ES-I3 (cell line): ENCODE measurements at regions not wholly inside any gene's neighbourhood (a gene's known extent, or its start where the extent isn't known, plus 50 kb on each side); places are given as distances from the start of the nearest gene placed in this dataset.

Source experiments
- H3K36me3 ChIP-seq: 2 replicates; pipeline ENCODE4 v1.6.1; 2013; ENCODE audit warnings: mild to moderate bottlenecking, low read length, control low read depth, moderate library complexity; ENCODE audit not compliant: insufficient read depth
- H3K4me1 ChIP-seq: 2 replicates; pipeline ENCODE4 v1.6.1; 2013; ENCODE audit warnings: mild to moderate bottlenecking, control low read depth, low read length; ENCODE audit not compliant: insufficient read depth
- H3K9ac ChIP-seq: 2 replicates; pipeline ENCODE4 v1.6.1; 2013; ENCODE audit warnings: low read depth, mild to moderate bottlenecking, low read length, moderate library complexity
- H3K9me3 ChIP-seq: 2 replicates; pipeline ENCODE4 v1.6.1; 2013; ENCODE audit warnings: mild to moderate bottlenecking, low read length, moderate library complexity; ENCODE audit not compliant: control insufficient read depth, insufficient read depth

DNA sequence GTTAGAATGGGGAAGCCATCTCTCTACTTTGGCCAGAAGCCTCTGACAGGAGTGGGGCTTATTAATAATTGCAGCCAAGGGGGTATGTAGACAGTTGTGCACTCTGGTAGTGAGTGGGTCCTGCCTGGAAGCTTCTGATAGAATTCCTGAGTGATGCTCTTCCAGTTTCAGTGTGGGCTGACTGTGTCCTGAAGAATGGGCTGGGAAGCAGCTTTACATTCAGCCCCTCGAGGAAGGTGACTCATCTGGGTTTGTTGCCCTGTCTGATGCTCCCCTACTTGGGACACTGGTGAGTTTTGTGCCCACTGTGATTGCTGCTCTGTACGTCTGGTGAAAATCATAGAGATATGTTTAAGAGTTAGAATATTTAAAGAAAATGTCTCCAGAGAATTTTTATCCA, 444.7 kb upstream of the RBMS3 start:
- Histone ChIP-seq H3K4me1 (no peaks in the 10 kb centered on the region), H3K36me3 (no peaks in the 10 kb centered on the region), H3K9me3 (no peaks in the 10 kb centered on the region), H3K9ac (no peak overlapping the region)

DNA sequence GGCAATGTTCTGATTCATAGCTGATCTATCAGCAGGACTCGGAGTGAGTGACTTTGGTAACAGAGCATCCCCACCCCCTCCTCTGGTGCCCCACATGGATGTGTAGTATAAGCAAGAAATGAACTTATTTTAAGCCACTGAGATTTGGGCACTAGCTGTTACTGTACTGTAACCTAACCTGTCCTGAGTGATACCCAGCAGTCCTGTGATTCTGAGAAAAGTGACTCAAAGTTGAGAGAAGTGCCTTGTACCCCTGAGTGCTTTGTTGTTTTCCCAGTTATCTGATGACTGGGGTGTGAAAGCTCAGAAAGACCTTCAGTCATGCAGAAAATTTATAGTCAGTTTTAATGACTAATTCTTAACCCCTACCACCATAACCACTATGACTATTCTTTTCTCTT, 439.9 kb upstream of the RBMS3 start:
- no peaks in the 10 kb centered on the region for H3K36me3 ChIP-seq

DNA sequence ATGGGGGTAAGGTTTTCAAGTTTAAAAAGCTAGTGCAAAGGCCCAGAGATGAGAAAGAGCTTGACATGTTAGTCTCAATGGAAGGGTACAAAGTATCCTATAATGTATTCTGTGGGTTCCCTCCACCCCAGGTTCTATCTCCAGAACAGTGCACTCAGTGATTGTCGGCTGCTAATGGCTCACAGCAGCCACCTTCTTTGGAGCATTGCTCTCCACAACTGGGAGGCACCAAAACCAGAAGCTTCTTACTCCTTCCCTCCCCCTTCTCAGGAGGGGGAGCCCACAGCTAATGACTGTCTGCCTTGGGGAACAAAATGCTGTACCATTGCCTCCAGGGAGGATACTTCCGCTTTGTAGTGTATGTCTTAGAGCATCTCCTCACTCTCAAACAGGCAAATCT, 439.4 kb upstream of the RBMS3 start:
- no peaks in the 10 kb centered on the region for H3K9me3 ChIP-seq
- no peaks in the 10 kb centered on the region for H3K36me3 ChIP-seq

More for the DNA sequence above, 439.9 kb upstream of the RBMS3 start:
- Histone ChIP-seq H3K9ac (no peak overlapping the region), H3K9me3 (no peaks in the 10 kb centered on the region), H3K4me1 (no peaks in the 10 kb centered on the region)

DNA sequence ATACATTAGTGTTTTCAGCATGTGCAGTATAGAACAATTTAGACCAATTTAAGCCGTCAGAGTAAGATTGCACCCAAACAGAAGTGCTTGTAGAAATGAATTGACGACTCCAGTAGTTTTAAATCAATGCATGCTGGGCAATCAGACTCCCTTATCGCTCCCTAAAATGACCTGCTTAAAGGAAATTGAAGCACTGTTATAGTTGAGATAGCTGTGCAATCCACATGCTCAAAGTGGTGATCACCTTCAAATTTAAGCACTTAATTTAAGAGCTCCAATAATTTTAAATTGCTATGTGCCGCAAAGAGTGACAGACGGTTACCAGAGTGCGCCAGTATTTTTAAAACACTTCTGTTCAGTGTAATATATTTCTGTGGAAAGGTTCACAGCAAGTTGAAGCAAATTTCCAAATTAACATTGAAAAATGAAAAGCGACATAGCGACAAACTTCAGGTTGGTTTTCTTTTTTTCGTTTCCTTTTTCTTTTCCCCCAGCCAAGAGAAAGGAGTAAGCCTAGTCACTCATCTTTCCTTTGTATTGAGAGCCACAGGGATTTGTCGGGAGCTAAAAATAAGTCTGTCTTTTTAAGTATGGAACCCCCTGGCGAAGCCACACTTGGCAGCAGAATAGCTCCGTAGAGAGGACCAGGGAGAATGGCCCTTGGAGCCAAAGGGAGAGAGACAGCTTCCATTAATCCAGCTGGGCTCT, 436.4 kb upstream of the RBMS3 start:
- no peak overlapping the region for H3K9ac ChIP-seq
- no peaks in the 10 kb centered on the region for H3K9me3 ChIP-seq

More for the DNA sequence above, 439.4 kb upstream of the RBMS3 start:
- no peak overlapping the region for H3K9ac ChIP-seq
- H3K4me1 ChIP-seq = no peaks in the 10 kb centered on the region

DNA sequence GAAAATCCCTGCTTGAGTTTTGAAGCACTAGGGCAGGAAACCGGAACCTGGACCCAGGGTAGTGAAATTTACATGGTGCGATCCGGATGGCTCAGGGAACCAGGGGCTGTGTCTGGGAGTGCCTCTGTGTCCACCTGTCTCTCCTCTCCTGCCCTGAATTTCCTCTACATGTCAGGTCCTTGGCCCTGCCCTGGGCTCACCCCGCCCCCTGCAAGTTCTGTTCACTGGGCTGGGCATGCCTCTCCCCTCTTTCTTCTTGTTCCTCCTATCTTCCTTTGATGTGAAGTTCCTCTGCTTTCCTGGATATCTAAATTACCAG, 435.9 kb upstream of the RBMS3 start:
- H3K4me1 ChIP-seq = no peaks in the 10 kb centered on the region
- H3K9ac ChIP-seq = no peak overlapping the region
- no peaks in the 10 kb centered on the region for H3K36me3 ChIP-seq

More for the DNA sequence above, 436.4 kb upstream of the RBMS3 start:
- no peaks in the 10 kb centered on the region for H3K4me1 ChIP-seq
- H3K36me3 ChIP-seq = no peaks in the 10 kb centered on the region

DNA sequence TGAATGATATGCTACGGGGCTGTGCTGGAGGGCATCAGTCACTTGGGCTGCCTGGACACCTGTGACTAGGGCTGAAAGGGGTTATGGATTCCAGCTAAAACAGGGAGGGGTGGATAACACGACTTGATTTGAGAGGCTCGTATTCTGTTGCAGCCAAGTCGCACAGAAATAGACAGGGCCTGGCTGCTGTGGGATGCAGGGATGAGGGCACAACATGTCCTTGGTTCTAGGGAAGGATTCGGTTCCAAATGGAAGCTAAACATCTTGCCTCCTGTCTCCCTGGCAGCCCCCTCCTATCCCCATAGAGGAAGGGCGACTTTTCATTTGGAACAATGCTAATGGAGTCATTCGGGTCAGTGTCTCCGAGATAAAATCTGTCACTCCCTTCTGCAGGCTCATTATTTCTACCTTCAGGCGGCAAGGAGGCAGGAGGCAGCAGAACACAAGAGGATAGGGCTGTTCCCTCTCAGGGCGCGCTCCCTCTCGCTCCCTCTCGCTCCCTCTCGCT, 433.8 kb upstream of the RBMS3 start:
- Histone ChIP-seq H3K4me1 (0 out of 2 replicates have a peak, but pooled peaks cover 3% of the 10 kb centered on the region), H3K9me3 (no peaks in the 10 kb centered on the region), H3K9ac (no peak overlapping the region; the same call in 1 of the 2 replicates), H3K36me3 (no peaks in the 10 kb centered on the region)

More for the DNA sequence above, 435.9 kb upstream of the RBMS3 start:
- no peaks in the 10 kb centered on the region for H3K9me3 ChIP-seq

DNA sequence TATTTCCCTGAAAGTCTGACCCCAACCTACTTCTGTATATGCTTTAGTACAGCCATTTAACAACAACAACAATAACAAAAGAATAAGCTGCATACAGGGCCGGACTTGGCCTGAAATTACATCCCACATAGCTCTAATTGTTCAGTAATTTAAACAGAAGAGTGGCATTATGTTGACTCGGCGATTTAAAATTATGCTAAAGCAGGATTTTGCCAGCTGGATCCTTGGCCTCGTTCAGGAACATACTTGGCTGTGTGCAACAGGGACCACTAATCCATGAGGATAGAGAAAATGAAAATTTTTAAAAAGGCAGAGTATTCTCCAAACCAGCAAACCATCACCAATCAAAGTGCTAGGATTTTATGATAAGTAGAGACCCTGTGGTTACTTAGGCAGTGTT, 433.1 kb upstream of the RBMS3 start:
- Histone ChIP-seq H3K36me3 (no peaks in the 10 kb centered on the region), H3K9ac (no peak overlapping the region), H3K9me3 (no peaks in the 10 kb centered on the region), H3K4me1 (0 out of 2 replicates have a peak, but pooled peaks cover 3% of the 10 kb centered on the region)

DNA sequence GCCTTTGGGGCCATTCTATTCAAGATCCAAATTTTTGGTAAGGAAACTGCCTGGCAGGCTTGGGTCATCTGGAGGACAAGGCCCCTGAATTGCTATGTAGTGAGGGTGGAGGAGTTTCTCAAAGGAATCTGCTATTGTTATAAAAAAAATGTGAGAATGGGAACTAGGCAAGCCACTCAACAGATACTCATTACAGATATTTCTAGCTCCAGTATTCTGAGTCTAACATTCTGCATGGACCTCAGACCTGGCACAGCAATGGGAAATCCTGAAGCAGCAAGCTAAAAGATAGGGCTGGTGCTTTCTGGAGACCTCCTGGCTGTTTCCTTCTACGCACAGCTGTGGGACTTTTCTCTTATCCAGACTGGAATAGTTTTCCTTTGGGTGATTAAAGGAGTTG, 430.7 kb upstream of the RBMS3 start:
- no peaks in the 10 kb centered on the region for H3K9me3 ChIP-seq
- H3K36me3 ChIP-seq = no peaks in the 10 kb centered on the region
- H3K4me1 ChIP-seq = 0 out of 2 replicates have a peak, but pooled peaks cover 3% of the 10 kb centered on the region
- no peak overlapping the region for H3K9ac ChIP-seq

DNA sequence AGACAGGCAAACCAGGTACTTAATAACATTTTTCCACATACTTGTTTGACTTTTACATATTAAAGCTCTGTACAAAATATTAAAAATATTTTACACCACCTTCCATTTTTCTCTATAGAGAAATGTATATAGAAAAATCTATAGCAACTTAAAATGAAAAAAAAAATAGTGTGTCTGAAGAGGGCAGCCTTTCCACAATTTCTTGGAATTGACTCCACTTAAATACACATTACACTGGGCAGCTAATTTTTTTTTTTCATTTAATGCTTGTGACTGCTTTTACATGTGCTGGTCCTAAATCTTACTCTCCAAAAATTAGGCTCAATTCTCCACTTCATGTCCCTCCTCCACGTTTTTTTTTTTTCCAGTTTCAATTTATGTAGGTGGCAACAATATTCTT, 427.0 kb upstream of the RBMS3 start:
- H3K36me3 ChIP-seq = no peaks in the 10 kb centered on the region
- H3K9ac ChIP-seq = no peak overlapping the region
- H3K9me3 ChIP-seq = no peaks in the 10 kb centered on the region
- H3K4me1 ChIP-seq = 0 out of 2 replicates have a peak, but pooled peaks cover 3% of the 10 kb centered on the region

DNA sequence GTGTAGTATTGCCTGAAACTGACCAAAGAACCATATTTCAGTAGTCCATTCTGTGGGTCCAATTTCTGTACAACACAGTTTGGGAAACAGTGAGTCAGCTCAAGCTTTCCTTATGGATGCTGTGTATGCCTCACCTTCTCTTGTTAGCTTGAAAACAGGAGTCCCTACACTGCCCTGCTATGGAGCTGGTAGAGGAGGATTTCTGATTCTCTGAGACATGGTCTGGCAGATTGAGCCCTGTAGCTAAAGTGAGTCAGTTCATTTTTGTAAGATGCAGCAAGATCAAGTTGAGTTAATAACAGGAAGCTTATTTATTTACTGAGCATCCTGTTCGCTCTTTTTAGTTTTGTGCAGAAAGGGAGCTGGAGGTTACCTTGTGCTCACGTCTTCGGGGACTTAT, 424.1 kb upstream of the RBMS3 start:
- Histone ChIP-seq H3K4me1 (peaks cover 3% of the 10 kb centered on the region; the same call in 1 of the 2 replicates), H3K36me3 (no peaks in the 10 kb centered on the region), H3K9ac (no peak overlapping the region), H3K9me3 (no peaks in the 10 kb centered on the region)

DNA sequence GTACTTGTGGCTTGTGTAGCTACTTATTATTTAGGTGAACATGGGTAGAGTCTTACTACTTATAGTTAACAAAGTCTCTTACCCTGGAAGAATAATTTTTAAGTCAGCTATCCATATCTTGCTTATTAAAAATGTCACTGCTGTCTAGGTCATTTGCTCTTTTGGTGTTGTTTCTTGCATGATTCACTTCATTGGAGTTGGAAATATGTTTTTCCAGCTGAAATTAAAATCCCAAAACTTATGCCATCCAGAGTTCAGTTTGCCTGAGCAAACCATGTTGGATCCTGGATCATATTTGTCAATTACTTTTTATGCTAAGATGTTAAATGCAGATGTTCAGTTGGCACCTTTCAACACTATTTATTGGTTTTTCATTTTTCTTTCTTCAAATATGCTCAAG, 421.0 kb upstream of the RBMS3 start:
- Histone ChIP-seq H3K9me3 (no peaks in the 10 kb centered on the region), H3K4me1 (peaks cover 5% of the 10 kb centered on the region; the same call in 1 of the 2 replicates), H3K36me3 (no peaks in the 10 kb centered on the region), H3K9ac (no peak overlapping the region)

DNA sequence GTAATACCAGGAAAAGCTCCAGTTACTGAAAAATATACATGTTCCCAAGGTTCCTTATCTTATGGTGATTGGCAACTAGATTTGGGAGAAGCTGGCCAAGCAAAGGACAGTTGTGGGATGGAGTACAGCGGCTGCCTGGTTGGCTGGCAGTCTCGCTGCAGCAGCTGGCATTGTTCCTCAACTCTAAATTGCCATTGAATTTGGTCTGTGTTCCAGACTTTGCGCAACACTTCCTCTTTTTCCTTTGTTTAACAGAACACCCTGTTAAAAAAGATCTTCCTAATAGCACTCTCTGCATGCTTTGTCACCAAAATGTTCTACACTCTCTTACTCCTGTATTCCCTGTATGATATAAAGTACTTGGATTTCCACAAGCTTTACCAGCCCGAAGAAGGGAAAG, 420.6 kb upstream of the RBMS3 start:
- H3K36me3 ChIP-seq = no peaks in the 10 kb centered on the region
- H3K4me1 ChIP-seq = peaks cover 5% of the 10 kb centered on the region; the same call in 1 of the 2 replicates
- H3K9ac ChIP-seq = no peak overlapping the region
- no peaks in the 10 kb centered on the region for H3K9me3 ChIP-seq

DNA sequence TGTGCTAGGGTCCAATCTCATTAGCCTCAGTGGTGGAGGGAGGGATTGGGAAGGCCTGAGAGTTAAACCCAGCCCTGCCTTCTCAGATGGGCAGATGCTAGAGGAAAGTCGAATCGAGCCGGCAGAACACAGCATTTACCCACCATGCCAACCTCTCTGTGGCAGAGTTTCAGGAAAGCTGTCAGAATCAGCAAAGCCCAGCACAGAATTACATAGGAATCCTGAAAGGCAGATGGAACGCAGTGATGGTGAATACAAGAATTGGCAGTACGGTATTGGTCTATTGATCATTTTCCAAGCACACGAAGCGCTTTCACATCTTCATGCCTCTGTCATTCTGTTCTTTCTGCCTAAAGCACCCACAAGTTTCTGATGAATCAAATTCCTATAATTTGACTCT, 417.7 kb upstream of the RBMS3 start:
- H3K36me3 ChIP-seq = no peaks in the 10 kb centered on the region
- no peaks in the 10 kb centered on the region for H3K9me3 ChIP-seq
- no peak overlapping the region for H3K9ac ChIP-seq
- peaks cover 5% of the 10 kb centered on the region; the same call in 1 of the 2 replicates for H3K4me1 ChIP-seq

DNA sequence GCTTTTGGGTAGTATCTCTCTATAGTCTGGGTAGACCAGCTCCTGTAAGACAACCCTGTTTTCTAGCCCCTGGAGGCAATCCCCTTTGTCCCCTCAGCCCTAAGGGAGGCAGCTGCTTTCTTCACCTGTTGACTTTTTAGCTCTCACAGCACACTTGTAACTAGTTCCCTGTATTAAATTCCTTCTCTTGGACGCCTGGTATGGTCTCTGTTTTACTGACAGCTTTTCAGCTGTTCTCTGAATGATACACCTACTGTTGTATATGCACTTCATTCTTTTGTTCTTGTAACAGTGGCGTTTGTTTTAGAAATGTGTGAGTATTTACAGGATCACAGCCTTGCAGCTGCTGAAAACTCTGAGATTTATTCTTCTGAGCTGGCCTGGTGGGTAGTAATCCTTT, 413.0 kb upstream of the RBMS3 start:
- Histone ChIP-seq H3K4me1 (no peaks in the 10 kb centered on the region), H3K9me3 (no peaks in the 10 kb centered on the region), H3K36me3 (no peaks in the 10 kb centered on the region), H3K9ac (no peak overlapping the region)

DNA sequence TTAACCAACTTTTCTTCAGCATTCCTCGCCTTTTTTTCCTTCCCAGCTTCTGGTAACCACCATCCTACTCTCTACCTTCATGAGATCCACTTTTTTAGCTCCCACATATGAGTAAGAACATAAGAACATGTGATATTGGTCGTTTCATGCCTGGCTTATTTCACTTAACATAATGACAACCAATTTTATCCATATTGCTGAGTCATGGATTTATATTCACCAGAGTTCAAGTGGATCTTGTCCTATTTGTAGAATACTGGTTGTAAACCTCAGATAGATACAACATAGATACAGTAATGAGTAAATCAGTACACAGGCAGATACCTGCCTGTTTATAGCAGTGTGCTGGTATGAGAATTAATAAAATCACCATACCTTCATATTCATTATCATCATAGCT, 412.0 kb upstream of the RBMS3 start:
- no peaks in the 10 kb centered on the region for H3K9me3 ChIP-seq
- H3K4me1 ChIP-seq = no peaks in the 10 kb centered on the region
- no peak overlapping the region for H3K9ac ChIP-seq
- no peaks in the 10 kb centered on the region for H3K36me3 ChIP-seq
